Esophagus squamous epithelium (tissue), 4 donors: ENCODE measurements at regions not wholly inside any gene's neighbourhood (a gene's known extent, or its start where the extent isn't known, plus 50 kb on each side); places are given as distances from the start of the nearest gene placed in this dataset.

Experiments
- POLR2A ChIP-seq, 4 donors: fragments of 450-650 bp; IDR thresholded peaks; one replicate each; pipeline ENCODE4 v1.6.1; 2017; ENCODE audit warnings: antibody characterized with exemption in 4 of 4, mild to moderate bottlenecking in 4 of 4, moderate library complexity in 3 of 4
- TF ChIP-seq, protein P1 (sequence below), 6 experiments: fragments of 450-650 bp in 4 of 6; fragments of 200-600 bp in 2 of 6; sonication (generic) in 2 of 6; IDR thresholded peaks; one replicate each; pipeline ENCODE4 v1.5.1; 2016 to 2019; ENCODE audit warnings: antibody characterized with exemption in 6 of 6, mild to moderate bottlenecking in 4 of 6, moderate library complexity in 4 of 6

GRCh38 chr1:5620418-5620817 is 371.8 kb downstream of the NPHP4 start:
- TF ChIP-seq, protein P1, sequence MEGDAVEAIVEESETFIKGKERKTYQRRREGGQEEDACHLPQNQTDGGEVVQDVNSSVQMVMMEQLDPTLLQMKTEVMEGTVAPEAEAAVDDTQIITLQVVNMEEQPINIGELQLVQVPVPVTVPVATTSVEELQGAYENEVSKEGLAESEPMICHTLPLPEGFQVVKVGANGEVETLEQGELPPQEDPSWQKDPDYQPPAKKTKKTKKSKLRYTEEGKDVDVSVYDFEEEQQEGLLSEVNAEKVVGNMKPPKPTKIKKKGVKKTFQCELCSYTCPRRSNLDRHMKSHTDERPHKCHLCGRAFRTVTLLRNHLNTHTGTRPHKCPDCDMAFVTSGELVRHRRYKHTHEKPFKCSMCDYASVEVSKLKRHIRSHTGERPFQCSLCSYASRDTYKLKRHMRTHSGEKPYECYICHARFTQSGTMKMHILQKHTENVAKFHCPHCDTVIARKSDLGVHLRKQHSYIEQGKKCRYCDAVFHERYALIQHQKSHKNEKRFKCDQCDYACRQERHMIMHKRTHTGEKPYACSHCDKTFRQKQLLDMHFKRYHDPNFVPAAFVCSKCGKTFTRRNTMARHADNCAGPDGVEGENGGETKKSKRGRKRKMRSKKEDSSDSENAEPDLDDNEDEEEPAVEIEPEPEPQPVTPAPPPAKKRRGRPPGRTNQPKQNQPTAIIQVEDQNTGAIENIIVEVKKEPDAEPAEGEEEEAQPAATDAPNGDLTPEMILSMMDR (IDR thresholded peaks at IDR 0.05) = no peak
- TF ChIP-seq POLR2A (IDR thresholded peaks at IDR 0.05) = no peak
